AG10803 (cell line): ENCODE measurements at regions not wholly inside any gene's neighbourhood (a gene's known extent, or its start where the extent isn't known, plus 50 kb on each side); places are given as distances from the start of the nearest gene placed in this dataset.

Experiments
- DNase-seq: peaks from one replicate; pipeline ENCODE4 v3.0.0; 2010; ENCODE audit warnings: low read depth
- H3K4me3 ChIP-seq: 2 replicates; pipeline ENCODE4 v1.5.1; 2011; ENCODE audit warnings: mild to moderate bottlenecking, low read length, control low read depth
- TF ChIP-seq, protein P1 (sequence below): conservative IDR thresholded peaks from 2 replicates; pipeline ENCODE4 v1.5.1; 2011; ENCODE audit warnings: mild to moderate bottlenecking, low read length, control low read depth, inconsistent platforms

DNA sequence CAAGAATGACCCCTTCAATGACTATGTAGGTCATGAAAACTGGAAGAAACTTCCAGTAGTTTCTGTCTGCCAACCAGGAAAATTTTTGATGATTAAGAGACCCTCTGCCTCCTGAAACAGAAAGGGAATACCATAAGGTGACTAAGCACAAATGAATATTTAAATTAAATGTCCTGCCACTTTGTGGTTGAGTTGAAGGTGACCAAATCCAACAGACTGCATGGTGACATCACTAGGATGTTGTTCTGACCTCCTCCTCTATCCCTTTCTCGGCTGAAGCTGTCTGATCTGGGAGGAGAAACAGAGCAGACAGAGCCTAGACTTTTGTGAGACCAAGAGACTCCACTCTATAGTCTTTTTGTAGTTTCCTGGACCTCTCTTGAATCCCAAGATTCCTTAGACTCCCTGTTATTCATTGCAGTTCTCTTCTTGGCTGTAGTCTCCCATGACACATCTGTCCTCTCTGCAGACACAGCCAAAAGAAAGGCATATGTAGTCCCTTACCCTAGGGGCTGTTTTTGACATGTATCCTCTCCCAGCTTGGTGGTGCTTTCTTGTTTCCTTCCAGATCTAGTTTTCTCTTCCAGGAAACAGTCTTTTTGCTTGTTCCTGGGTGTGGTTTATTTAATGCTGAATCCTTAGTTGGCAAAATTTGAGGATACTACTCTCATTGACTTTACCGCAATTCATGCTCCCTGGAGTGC, 55.2 kb upstream of the UBE3A start:
- H3K4me3 ChIP-seq, result no peak overlapping the region
- TF ChIP-seq, protein P1, sequence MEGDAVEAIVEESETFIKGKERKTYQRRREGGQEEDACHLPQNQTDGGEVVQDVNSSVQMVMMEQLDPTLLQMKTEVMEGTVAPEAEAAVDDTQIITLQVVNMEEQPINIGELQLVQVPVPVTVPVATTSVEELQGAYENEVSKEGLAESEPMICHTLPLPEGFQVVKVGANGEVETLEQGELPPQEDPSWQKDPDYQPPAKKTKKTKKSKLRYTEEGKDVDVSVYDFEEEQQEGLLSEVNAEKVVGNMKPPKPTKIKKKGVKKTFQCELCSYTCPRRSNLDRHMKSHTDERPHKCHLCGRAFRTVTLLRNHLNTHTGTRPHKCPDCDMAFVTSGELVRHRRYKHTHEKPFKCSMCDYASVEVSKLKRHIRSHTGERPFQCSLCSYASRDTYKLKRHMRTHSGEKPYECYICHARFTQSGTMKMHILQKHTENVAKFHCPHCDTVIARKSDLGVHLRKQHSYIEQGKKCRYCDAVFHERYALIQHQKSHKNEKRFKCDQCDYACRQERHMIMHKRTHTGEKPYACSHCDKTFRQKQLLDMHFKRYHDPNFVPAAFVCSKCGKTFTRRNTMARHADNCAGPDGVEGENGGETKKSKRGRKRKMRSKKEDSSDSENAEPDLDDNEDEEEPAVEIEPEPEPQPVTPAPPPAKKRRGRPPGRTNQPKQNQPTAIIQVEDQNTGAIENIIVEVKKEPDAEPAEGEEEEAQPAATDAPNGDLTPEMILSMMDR, result no peak
- DNase-seq, result no peak

DNA sequence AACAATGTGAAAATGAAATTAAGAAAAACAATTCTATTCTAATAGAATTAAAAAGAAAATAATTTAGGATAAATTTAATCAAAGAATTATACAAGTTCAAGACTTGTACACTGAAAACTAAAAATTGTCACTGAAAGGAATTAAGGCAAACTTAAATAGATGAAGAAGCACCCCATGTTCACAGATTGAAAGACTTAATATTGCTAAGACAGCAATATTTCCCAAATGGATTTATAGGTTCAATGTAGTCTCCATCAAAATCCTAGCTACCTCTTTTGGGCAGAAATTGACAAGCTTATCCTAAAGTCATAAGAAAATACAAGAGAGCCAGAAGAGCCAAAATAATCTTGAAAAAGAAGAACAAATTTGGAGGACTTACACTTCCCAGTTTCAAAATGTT, 53.5 kb upstream of the UBE3A start:
- TF ChIP-seq, protein P1, result no peak
- no peak overlapping the region for H3K4me3 ChIP-seq
- no peak for DNase-seq
